ENCODE measurements at regions not wholly inside any gene's neighbourhood (a gene's known extent, or its start where the extent isn't known, plus 50 kb on each side); places are given as distances from the start of the nearest gene placed in this dataset.

- TF ChIP-seq, protein P1, sequence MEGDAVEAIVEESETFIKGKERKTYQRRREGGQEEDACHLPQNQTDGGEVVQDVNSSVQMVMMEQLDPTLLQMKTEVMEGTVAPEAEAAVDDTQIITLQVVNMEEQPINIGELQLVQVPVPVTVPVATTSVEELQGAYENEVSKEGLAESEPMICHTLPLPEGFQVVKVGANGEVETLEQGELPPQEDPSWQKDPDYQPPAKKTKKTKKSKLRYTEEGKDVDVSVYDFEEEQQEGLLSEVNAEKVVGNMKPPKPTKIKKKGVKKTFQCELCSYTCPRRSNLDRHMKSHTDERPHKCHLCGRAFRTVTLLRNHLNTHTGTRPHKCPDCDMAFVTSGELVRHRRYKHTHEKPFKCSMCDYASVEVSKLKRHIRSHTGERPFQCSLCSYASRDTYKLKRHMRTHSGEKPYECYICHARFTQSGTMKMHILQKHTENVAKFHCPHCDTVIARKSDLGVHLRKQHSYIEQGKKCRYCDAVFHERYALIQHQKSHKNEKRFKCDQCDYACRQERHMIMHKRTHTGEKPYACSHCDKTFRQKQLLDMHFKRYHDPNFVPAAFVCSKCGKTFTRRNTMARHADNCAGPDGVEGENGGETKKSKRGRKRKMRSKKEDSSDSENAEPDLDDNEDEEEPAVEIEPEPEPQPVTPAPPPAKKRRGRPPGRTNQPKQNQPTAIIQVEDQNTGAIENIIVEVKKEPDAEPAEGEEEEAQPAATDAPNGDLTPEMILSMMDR (IDR thresholded peaks at IDR 0.05): no peak
- TF ChIP-seq POLR2AphosphoS5 (IDR thresholded peaks at IDR 0.05) (no peak), EP300 (IDR thresholded peaks at IDR 0.05) (no peak), POLR2A (IDR thresholded peaks at IDR 0.05) (no peak)
Measured at GRCh38 chr15:69656271-69657030, 203.8 kb downstream of the RPLP1 start.

All from gastroesophageal sphincter (tissue), 3 donors.